ENCODE measurements at regions not wholly inside any gene's neighbourhood (a gene's known extent, or its start where the extent isn't known, plus 50 kb on each side); places are given as distances from the start of the nearest gene placed in this dataset.

GRCh38 chr1:5296095-5296494 is 641.7 kb downstream of the AJAP1 start:
- H3K36me3 ChIP-seq (ENCODE audit: control insufficient read depth in 2 of 3, insufficient read depth in 3 of 3, low read length in 3 of 3), result no peaks in the 10 kb centered on the region
- intact Hi-C loops (cut with DNase I), result no loop called here
- DNase-seq, result no peak
- H3K4me3 ChIP-seq (ENCODE audit: low read length in 3 of 3), result no peak overlapping the region
- H3K9me3 ChIP-seq (ENCODE audit: control insufficient read depth in 2 of 3, insufficient read depth in 1 of 3, low read length in 3 of 3), result no peaks in the 10 kb centered on the region
- no peak overlapping the region for H3K27ac ChIP-seq (ENCODE audit: low read depth in 2 of 2, low read length in 2 of 2)
- no peaks in the 10 kb centered on the region for H3K27me3 ChIP-seq (ENCODE audit: control insufficient read depth, insufficient read depth, low read length)
- no peak for FAIRE-seq
- H3K9ac ChIP-seq (ENCODE audit: low read length in 3 of 3), result no peak overlapping the region
- no peak for TF ChIP-seq CTCF (IDR thresholded peaks at IDR 0.05; ENCODE audit: borderline replicate concordance, extremely low read depth, insufficient read depth)
- H3K4me1 ChIP-seq (ENCODE audit: control insufficient read depth in 2 of 3, insufficient read depth in 2 of 3, low read depth in 1 of 3, low read length in 3 of 3), result no peaks in the 10 kb centered on the region

GRCh38 chr1:5291889-5292288 is 637.5 kb downstream of the AJAP1 start:
- no peak for TF ChIP-seq CTCF (IDR thresholded peaks at IDR 0.05; ENCODE audit: borderline replicate concordance, extremely low read depth, insufficient read depth)

GRCh38 chr1:5287178-5288150 is 633.1 kb downstream of the AJAP1 start:
- no peak for DNase-seq
- Histone ChIP-seq H3K9me3 (ENCODE audit: control insufficient read depth in 2 of 3, insufficient read depth in 1 of 3, low read length in 3 of 3) (no peaks in the 10 kb centered on the region), H3K27me3 (ENCODE audit: control insufficient read depth, insufficient read depth, low read length) (no peaks in the 10 kb centered on the region), H3K4me3 (ENCODE audit: low read length in 3 of 3) (no peak overlapping the region), H3K36me3 (ENCODE audit: control insufficient read depth in 2 of 3, insufficient read depth in 3 of 3, low read length in 3 of 3) (no peaks in the 10 kb centered on the region), H3K27ac (ENCODE audit: low read depth in 2 of 2, low read length in 2 of 2) (no peak overlapping the region), H3K9ac (ENCODE audit: low read length in 3 of 3) (no peak overlapping the region), H3K4me1 (ENCODE audit: control insufficient read depth in 2 of 3, insufficient read depth in 2 of 3, low read depth in 1 of 3, low read length in 3 of 3) (no peaks in the 10 kb centered on the region)
- FAIRE-seq, result no peak
- intact Hi-C loops (cut with DNase I), result no loop called here
- no peak for TF ChIP-seq CTCF (IDR thresholded peaks at IDR 0.05; ENCODE audit: borderline replicate concordance, extremely low read depth, insufficient read depth)

More at GRCh38 chr1:5291889-5292288, 637.5 kb downstream of the AJAP1 start:
- intact Hi-C loops (cut with DNase I), result no loop called here
- no peaks in the 10 kb centered on the region for H3K9me3 ChIP-seq (ENCODE audit: control insufficient read depth in 2 of 3, insufficient read depth in 1 of 3, low read length in 3 of 3)
- no peak overlapping the region for H3K4me3 ChIP-seq (ENCODE audit: low read length in 3 of 3)
- H3K9ac ChIP-seq (ENCODE audit: low read length in 3 of 3), result no peak overlapping the region
- no peaks in the 10 kb centered on the region for H3K4me1 ChIP-seq (ENCODE audit: control insufficient read depth in 2 of 3, insufficient read depth in 2 of 3, low read depth in 1 of 3, low read length in 3 of 3)
- H3K27me3 ChIP-seq (ENCODE audit: control insufficient read depth, insufficient read depth, low read length), result no peaks in the 10 kb centered on the region
- no peak for DNase-seq
- no peaks in the 10 kb centered on the region for H3K36me3 ChIP-seq (ENCODE audit: control insufficient read depth in 2 of 3, insufficient read depth in 3 of 3, low read length in 3 of 3)
- no peak overlapping the region for H3K27ac ChIP-seq (ENCODE audit: low read depth in 2 of 2, low read length in 2 of 2)
- no peak for FAIRE-seq
